Stimulated activated CD4-positive, alpha-beta T cell treated with anti-CD3 and anti-CD28 coated beads, TNF-alpha, amount 100 ng/mL, for 1 hour (primary cell): ENCODE measurements at regions not wholly inside any gene's neighbourhood (a gene's known extent, or its start where the extent isn't known, plus 50 kb on each side); places are given as distances from the start of the nearest gene placed in this dataset.

ENCODE experiments used
- DNase-seq, 3 donors: peaks; one replicate each; pipeline ENCODE4 v3.0.0-alpha.2; 2020; ENCODE audit warnings: low read depth in 3 of 3, low spot score in 1 of 3

DNA sequence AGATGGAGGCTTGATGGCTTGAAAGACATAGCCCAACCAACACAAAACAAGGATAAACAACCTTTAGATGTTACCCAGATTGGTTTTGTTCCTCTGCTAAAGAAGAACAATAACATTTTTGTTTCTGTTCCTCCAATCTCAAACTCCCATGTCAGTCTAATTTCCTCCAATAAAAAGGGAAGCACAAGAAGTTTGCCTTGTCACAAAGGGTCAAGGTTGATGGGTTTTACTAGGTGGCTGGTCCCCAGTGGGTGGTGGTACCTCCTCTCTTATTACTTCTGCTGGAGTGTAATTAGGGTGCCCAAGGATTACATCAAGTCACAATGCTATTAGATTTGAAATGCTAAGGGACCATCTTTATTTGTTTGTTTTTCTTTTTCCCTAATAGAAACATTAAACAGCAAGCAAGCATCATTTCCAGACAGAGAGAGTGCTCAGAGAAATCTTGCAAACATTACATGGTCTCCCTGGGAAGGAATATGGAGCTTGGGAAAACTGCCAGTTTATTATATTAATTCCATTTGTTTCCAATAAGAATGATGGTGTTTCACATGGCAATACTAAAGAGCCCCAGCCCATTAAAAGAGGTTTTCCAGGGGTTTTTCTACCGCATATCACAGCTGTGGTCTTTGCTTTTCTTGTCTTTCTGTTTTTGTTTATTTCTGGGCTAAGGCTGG lies 78.3 kb upstream of the AOAH start:
- no peak for DNase-seq

DNA sequence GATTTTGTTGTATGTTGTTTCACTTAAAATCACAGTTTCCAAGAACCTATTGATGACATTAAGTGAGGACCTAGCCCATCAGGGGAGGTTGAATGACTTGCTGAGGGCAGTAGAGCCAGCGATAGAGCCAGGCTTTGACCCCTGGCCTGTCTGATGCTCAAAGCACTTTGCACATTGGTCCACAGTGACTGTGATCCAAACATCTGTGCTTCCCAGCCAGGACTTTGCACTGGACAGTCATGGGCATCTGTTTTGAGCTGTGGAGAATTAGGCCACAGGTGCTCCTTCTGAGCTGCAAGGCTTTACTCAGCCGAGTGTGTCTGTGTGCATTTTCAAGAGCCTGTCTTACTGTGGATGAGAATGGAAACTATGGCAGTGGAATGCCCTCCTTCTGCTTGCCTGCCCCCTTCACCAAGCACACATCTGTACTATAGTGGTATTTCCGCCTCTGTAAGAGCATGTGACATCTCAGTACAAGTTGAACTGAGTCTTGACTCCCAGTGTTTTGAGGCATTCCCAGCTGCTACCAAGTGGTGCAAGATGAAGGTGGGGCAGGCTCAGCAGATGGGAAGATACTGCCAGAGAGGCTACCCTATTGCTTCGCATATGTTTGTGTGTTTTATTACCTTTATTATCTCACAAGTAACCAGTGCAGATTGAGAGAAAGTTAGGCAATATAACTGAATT lies 72.7 kb upstream of the AOAH start:
- DNase-seq, result no peak

DNA sequence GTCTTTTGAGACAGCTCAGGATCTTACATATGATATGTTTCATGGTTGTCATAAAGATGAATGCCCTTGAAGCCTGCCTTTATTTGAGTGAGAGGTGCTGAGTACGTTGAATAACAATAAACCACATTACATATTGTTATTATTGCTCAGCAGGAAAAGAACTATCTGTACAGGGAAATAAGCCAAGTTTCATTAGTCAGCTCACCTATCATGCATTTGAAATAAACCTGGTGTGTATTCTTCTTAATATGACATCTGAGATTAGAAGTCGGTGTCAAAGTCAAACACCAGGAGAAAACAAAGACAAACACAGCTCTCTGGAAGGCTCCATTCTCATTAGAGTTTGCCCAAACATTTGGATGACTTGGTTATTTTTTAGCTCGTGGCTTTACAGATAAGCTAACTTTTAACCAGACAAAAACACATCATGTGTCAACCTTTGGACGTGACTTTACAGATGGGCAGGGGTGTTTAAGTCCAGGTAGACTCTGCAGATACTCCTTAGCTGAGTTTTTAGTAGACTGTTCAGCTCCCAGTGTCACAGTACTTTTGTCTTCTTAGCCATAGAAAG lies 71.2 kb upstream of the AOAH start:
- DNase-seq, result no peak

DNA sequence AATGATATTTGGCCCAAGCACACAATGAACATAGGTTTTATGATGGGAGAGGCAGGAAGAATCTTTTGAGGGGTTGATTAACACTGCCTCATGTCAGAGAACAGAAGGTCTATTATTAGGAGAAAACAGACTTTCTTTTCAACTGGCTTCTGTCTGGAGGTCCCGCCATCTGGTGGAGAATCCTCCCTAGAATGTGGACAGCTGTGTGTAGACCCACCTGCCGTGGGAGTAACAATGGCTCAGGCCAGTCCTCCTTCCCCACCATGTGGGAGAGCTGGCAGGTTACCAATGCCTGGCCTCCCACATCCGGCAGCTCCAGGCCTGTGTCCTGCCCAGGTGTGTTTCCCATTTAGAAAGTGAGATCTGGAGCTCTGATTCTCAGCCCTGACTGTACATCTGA lies 70.4 kb upstream of the AOAH start:
- DNase-seq, result no peak

DNA sequence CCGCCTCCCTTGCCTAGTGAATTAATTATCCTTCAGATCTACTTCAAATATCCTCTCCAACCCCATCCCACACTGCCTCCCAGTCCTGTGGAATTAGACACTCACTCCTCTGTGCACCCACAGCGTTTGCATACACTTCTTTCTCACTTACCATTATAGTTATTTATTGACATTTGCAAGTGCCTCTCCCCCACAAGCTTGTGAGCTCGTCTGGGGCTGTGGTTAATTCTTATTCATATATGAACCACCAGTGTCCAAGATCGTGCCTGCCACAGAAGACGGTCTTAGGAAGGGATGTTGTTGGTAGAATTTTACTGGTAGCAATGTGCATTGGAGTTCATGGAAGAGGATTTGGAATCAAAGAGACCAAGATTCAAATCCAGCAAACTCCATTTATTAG lies 68.1 kb upstream of the AOAH start:
- DNase-seq, result no peak

DNA sequence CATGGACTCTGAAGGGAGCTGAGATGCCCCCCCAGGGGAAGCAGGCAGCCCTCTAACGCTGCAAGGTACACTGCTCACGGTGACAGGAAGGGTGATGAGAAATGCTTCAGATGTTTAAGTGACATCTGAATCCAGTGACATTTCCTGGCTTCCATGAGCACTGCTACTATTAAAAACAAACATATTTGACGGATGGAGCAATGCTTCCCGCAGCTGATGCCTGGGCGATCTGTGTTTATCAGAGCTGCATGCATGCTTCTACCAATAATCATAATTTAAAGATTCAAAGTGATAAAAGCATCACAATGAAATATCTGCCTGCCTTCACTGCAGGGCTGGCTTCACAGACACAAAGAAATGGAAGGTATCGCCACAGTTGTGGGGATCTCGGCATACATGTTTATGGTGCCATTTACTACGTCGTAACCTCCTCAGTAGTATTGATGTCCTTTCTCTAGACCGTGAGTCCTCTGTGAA lies 66.1 kb upstream of the AOAH start:
- DNase-seq, result no peak

DNA sequence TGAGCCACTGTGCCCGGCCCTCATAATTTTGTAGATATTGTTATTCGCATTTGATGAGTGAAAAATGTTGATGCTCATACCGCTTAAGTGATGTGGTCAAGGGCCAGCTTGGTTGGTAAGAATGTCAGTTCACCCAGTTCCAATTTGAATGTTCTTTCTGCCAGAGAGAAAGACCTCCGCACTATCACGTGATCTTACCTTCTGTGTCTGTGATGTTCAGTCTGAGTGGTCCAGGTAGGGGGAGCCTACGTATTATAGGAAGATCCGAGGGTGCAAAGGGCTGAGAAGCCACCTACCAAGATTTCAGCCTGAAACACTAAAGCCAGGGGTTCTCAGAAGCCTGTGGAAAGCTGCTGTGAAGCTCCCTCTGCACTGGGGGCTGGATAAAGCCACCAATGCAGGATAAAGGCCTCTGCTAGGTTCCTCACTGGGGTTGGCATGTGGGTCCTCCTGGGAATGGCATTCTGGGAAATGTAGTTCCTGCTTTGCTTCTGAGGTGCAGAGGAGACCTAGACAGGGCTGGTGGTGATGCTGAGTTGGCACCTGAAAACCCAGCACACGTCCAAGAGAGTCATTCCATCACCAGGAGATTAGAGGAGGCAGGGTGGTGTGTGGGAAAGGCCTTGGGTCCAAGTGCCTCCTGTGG lies 64.7 kb upstream of the AOAH start:
- DNase-seq, result no peak

- DNase-seq, result no peak
Observed at GRCh38 chr7:36787933-36788378, 63.7 kb upstream of the AOAH start.

- peak; percentile 9 to 27 (median 21) for DNase-seq
Observed at GRCh38 chr7:36784991-36785940, 61.0 kb upstream of the AOAH start.

DNA sequence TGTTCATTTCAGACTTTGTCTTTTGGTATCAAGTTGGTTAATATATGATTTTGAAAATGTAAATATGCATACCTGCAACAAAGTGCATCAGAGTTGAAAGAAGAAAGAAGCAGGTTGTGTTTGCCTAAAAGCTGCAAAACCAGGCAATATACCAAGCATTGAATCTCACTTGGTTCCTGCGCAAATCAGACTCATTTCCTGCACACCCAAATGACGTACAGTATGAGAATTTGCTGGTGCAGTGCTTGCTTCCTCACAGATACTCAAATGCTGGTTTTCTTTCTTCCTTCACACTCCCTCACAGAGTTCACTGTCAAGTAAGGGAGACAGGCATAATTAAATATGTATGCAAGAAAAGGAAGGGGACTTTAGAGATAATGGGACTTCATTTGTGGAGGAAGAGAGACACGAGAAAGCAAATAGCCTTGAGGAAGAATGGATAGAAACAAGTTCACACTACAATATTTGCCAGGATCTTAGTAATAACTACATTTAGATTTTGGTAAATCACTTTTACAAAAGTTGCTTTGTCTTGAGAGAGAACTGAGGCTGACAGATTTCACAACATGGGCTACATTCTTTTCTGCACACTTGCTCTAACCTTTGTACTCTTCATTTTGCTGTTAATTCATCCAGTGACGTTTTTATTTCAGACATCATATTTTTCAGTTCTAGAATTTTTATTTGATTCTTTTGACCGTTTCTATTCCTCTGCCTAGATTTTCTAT lies 56.9 kb upstream of the AOAH start:
- DNase-seq, result no peak

- no peak for DNase-seq
Observed at GRCh38 chr7:36777855-36778254, 53.6 kb upstream of the AOAH start.

DNA sequence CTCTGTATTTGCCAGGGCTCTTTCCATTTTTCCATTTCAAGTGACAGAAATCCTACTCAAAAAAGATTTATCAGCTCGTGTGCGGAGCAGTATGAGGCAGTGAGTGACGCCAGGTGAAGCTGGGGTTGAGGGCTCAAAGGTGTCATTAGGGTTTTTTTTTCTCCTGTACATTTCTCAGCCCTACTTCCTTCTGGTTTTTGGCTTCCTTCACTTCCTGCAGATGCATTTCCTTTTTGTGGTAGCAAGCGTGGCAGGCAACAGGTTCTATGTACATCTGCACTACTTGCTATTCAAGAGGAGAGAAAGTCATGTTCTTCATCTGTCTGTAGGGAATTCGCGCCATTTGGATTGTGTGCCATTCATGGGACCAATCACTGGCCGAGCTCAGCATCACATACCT lies 52.8 kb upstream of the AOAH start:
- no peak for DNase-seq

DNA sequence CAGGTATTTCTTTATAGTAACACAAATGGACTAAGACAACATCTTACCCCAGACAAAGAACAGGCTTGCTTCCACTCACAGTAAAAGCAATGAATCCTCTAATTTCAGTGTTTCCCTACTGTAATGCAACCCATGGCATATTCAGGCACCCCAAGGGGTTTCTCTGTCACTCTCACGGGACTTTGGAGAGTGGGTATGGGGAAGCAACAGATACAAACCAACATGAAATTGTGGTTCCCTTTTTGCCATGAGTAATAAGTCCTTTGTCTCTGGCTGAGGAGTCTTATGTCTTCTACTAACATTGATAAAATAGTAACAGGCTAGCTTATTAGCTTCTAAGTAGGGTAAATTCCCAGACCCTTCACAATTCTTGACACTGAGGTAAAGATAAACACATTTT lies 51.4 kb upstream of the AOAH start:
- DNase-seq, result no peak

DNA sequence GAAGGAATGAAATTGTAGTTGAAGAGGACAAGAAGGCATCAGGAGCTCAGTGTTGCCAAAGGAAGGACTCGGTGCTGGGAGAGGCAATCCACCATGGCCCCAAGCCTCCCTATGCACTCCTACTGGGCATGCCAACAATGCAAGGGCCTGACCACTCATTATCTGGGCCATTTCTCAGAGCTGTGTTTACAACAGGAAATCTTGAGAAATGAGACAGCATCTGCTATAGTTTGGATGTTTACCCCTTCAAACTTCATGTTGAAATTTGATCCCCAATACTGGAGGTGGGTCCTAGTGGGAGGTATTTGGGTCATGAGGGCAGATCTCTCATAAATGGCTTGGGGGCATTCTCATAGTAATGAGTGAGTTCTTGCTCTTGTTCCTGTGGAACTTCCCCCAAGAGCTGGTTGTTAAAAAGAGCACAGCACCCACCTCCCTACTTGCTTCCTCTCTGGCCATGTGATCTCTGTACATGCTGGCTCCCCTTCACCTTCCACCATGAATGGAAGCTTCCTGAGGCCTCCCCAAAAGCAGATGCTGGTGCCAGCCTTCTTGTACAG lies 50.8 kb upstream of the AOAH start:
- DNase-seq, result no peak
